MCF 10A (cell line): ENCODE measurements at regions not wholly inside any gene's neighbourhood (a gene's known extent, or its start where the extent isn't known, plus 50 kb on each side); places are given as distances from the start of the nearest gene placed in this dataset.

Source experiments
- BruUV-seq: library from RNA; stranded (reverse); fragments of 400-500 nt; replicated peaks from 2 replicates; lab custom pipeline; 2021; lab: Mats Ljungman, UMichigan
- CTCF ChIA-PET: fragments of 300-600 bp; sonication (Branson Sonifier 250); formaldehyde crosslinking; extraction: SDS; loops from one replicate; lab custom pipeline; 2021; ENCODE audit warnings: antibody characterized with exemption, inconsistent platforms; lab: Yijun Ruan, JAX
- POLR2A ChIA-PET: fragments of 300-600, 350-650 bp; sonication (Branson Sonifier 250); formaldehyde crosslinking; extraction: SDS; loops from one replicate; lab custom pipeline; 2020; ENCODE audit warnings: antibody characterized with exemption, inconsistent platforms; lab: Yijun Ruan, JAX
- DNase-seq: peaks from one replicate; pipeline ENCODE4 v3.0.0-alpha.2; 2018; ENCODE audit not compliant: unreplicated experiment
- H3K27ac Mint-ChIP-seq: one replicate; pipeline ENCODE4 v1.8.0; 2022; ENCODE audit warnings: mild to moderate bottlenecking, low read depth, mixed read lengths; ENCODE audit not compliant: unreplicated experiment
- H3K27me3 Mint-ChIP-seq: one replicate; pipeline ENCODE4 v1.8.0; 2022; ENCODE audit warnings: mixed read lengths; ENCODE audit not compliant: insufficient read depth, unreplicated experiment
- H3K36me3 Mint-ChIP-seq: one replicate; pipeline ENCODE4 v1.8.0; 2022; ENCODE audit warnings: mild to moderate bottlenecking, moderate library complexity, mixed read lengths; ENCODE audit not compliant: insufficient read depth, unreplicated experiment
- H3K4me1 Mint-ChIP-seq: one replicate; pipeline ENCODE4 v1.8.0; 2022; ENCODE audit warnings: mixed read lengths; ENCODE audit not compliant: insufficient read depth, unreplicated experiment
- H3K4me3 Mint-ChIP-seq: one replicate; pipeline ENCODE4 v1.8.0; 2022; ENCODE audit warnings: mild to moderate bottlenecking, moderate library complexity, mixed read lengths; ENCODE audit not compliant: unreplicated experiment
- H3K9me3 Mint-ChIP-seq: one replicate; pipeline ENCODE4 v1.8.0; 2022; ENCODE audit warnings: mixed read lengths; ENCODE audit not compliant: unreplicated experiment
- intact Hi-C: fragments of 100-400 bp; cut with micrococcal nuclease; formaldehyde crosslinking; loops from 2 replicates; pipeline ENCODE4 v1.14.1; 2022
- TF ChIP-seq, protein P1 (sequence below): fragments of 200-600 bp; IDR thresholded peaks from one replicate; pipeline ENCODE4 v1.8.0; 2022; ENCODE audit warnings: antibody characterized with exemption, mild to moderate bottlenecking; ENCODE audit not compliant: unreplicated experiment

DNA sequence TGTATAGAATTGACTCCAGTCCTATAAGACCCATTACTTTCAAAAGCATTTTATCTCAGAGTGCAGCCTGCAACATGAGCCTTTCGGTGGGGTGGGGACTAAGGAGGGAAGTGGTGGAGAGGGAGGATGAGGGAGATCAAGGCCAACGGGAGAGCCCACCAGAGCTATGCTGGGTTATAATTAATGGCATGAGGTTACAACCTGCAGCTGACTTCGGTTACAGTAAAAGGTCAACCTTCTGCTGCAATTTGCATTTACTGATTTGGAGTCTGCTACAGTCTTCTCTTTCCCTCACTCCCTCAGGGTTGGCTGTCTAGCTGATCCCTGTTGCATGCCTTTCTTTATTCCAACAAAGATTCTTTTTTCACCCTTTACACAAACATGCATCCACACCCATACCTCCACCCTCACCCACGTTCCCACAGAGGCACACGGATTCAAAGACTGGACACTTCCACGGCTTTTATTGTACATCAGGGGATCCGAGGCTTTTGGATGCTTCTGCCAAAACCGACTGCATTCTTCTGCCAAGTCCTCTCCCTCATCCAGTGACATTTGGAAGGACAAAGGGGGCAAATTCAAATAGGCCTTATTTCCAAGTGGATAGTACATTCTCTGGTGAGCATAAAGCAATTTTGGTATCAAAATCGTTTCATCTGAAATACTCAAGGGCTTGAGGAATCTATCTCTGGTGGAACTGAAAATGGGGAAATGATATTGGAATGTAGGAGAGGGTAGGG is 381.2 kb downstream of the NFIB start:
- Mint-ChIP-seq H3K9me3 (no peaks in the 10 kb centered on the region), H3K4me3 (no peak overlapping the region), H3K27ac (no peak overlapping the region), H3K4me1 (no peaks in the 10 kb centered on the region), H3K27me3 (no peaks in the 10 kb centered on the region), H3K36me3 (peaks cover 6% of the 10 kb centered on the region)
- TF ChIP-seq, protein P1, sequence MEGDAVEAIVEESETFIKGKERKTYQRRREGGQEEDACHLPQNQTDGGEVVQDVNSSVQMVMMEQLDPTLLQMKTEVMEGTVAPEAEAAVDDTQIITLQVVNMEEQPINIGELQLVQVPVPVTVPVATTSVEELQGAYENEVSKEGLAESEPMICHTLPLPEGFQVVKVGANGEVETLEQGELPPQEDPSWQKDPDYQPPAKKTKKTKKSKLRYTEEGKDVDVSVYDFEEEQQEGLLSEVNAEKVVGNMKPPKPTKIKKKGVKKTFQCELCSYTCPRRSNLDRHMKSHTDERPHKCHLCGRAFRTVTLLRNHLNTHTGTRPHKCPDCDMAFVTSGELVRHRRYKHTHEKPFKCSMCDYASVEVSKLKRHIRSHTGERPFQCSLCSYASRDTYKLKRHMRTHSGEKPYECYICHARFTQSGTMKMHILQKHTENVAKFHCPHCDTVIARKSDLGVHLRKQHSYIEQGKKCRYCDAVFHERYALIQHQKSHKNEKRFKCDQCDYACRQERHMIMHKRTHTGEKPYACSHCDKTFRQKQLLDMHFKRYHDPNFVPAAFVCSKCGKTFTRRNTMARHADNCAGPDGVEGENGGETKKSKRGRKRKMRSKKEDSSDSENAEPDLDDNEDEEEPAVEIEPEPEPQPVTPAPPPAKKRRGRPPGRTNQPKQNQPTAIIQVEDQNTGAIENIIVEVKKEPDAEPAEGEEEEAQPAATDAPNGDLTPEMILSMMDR: no peak
- intact Hi-C loops: no loop called here
- ChIA-PET POLR2A (no interaction called here), CTCF (interaction anchor here (0.7 kb wide), 1 partner anchor 23 kb away, joined by 3 read pairs; no protein-coding TSS in a partner anchor)
- no peak for DNase-seq
- no TSS peak for BruUV-seq

DNA sequence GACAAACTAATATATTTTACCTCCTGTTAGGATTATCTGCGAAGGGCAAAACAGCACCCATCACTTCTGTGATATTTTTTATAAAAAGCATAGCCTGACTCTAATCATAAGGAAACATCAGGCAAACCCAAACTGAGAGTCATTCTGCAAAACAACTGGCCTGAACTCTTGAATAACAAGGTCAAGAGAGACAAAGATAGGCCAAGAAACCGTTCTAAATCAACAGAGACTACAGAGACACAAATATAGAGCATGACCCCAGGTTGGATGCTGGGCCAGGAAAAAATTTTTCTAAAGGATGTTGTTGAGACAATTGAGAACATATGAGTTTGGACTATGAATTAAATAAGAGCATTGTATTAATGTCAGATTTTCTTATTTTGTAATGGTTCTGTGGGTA is 384.9 kb downstream of the NFIB start:
- DNase-seq: no peak
- ChIA-PET POLR2A (no interaction called here), CTCF (no interaction called here)
- H3K9me3 Mint-ChIP-seq: peaks cover 7% of the 10 kb centered on the region
- BruUV-seq: no TSS peak
- no peaks in the 10 kb centered on the region for H3K27me3 Mint-ChIP-seq
- TF ChIP-seq, protein P1: no peak
- intact Hi-C loops: no loop called here
- no peak overlapping the region for H3K27ac Mint-ChIP-seq
- no peak overlapping the region for H3K4me3 Mint-ChIP-seq
- H3K4me1 Mint-ChIP-seq: no peaks in the 10 kb centered on the region
- peaks cover 6% of the 10 kb centered on the region for H3K36me3 Mint-ChIP-seq

DNA sequence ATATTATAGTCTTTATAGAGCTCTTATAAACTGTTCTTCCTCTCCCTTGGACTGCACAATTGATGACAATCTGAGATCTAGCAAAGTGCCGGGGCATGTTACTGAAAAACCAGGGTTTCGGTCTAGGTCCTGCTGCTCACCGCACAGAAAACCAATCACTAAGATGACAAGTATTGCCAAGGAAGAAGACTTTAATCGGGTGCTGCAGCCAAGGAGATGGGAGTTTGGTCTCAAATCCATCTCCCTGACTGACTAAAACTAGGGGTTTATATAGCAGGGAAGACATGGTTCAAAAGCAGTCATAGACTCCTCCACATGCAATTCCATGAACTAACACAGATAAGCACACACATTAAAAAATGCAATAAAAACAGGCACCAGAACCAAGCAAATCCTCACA is 390.6 kb downstream of the NFIB start:
- TF ChIP-seq, protein P1: no peak
- ChIA-PET POLR2A (no interaction called here), CTCF (no interaction called here)
- Mint-ChIP-seq H3K4me1 (no peaks in the 10 kb centered on the region), H3K9me3 (peaks cover 14% of the 10 kb centered on the region), H3K27ac (no peak overlapping the region), H3K27me3 (no peaks in the 10 kb centered on the region), H3K4me3 (no peak overlapping the region), H3K36me3 (no peaks in the 10 kb centered on the region)
- no TSS peak for BruUV-seq
- no peak for DNase-seq
- intact Hi-C loops: no loop called here

DNA sequence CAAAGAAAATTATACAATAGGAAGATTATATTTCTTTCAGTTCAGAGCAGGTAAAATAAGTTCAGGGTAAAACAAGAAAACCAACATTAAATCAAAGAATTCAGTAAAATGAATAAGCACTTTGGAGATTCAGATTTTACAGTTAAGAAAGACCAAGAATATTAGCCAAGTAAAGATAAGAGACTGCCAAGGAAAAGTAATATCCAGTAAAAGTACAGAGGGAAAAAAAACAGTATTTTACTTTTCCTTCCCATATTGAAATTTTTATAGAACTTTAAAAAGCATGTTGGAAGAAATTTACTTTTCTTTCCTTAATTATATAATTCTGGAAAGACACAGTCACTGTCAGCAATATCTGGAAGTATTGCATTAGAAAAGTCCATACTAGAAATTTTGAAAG is 393.4 kb downstream of the NFIB start:
- no TSS peak for BruUV-seq
- ChIA-PET CTCF (no interaction called here), POLR2A (interaction anchor here (0.5 kb wide), 1 partner anchor 58 kb away, joined by 4 read pairs; no protein-coding TSS in a partner anchor)
- TF ChIP-seq, protein P1: no peak
- no peak for DNase-seq
- H3K27me3 Mint-ChIP-seq: no peaks in the 10 kb centered on the region
- no peak overlapping the region for H3K27ac Mint-ChIP-seq
- H3K36me3 Mint-ChIP-seq: no peaks in the 10 kb centered on the region
- peaks cover 8% of the 10 kb centered on the region for H3K9me3 Mint-ChIP-seq
- peaks cover 5% of the 10 kb centered on the region for H3K4me1 Mint-ChIP-seq
- H3K4me3 Mint-ChIP-seq: no peak overlapping the region
- intact Hi-C loops: no loop called here
